ENCODE measurements at regions not wholly inside any gene's neighbourhood (a gene's known extent, or its start where the extent isn't known, plus 50 kb on each side); places are given as distances from the start of the nearest gene placed in this dataset.

- no peaks in the 10 kb centered on the region for H3K4me1 ChIP-seq (ENCODE audit: insufficient read depth, insufficient read length)
Observed at GRCh38 chr9:24939109-24939850, 393.6 kb upstream of the IZUMO3 start.

GRCh38 chr9:24936117-24936516 is 390.4 kb upstream of the IZUMO3 start:
- Histone ChIP-seq H3K9me3 (ENCODE audit: insufficient read depth, low read length) (no peaks in the 10 kb centered on the region), H3K27me3 (ENCODE audit: insufficient read depth, insufficient read length) (no peaks in the 10 kb centered on the region), H3K4me3 (ENCODE audit: insufficient read length, low read depth) (no peak overlapping the region), H3K36me3 (ENCODE audit: insufficient read depth, insufficient read length, low read length) (no peaks in the 10 kb centered on the region), H3K4me1 (ENCODE audit: insufficient read depth, insufficient read length) (no peaks in the 10 kb centered on the region), H3K9ac (ENCODE audit: insufficient read length, low read depth) (no peak overlapping the region)
- no peak for DNase-seq (ENCODE audit: low read depth, low spot score)
- TF ChIP-seq ZNF274 (IDR thresholded peaks at IDR 0.05; ENCODE audit: low read depth, low read length) (no peak), YY1 (IDR thresholded peaks at IDR 0.05; ENCODE audit: insufficient read depth, insufficient read length) (no peak), SUZ12 (IDR thresholded peaks at IDR 0.05; ENCODE audit: extremely low read depth, insufficient read depth, insufficient read length) (no peak)

More at GRCh38 chr9:24939109-24939850, 393.6 kb upstream of the IZUMO3 start:
- no peak overlapping the region for H3K9ac ChIP-seq (ENCODE audit: insufficient read length, low read depth)
- no peaks in the 10 kb centered on the region for H3K36me3 ChIP-seq (ENCODE audit: insufficient read depth, insufficient read length, low read length)
- no peak for DNase-seq (ENCODE audit: low read depth, low spot score)
- H3K27me3 ChIP-seq (ENCODE audit: insufficient read depth, insufficient read length) = no peaks in the 10 kb centered on the region
- TF ChIP-seq ZNF274 (IDR thresholded peaks at IDR 0.05; ENCODE audit: low read depth, low read length) = no peak
- TF ChIP-seq YY1 (IDR thresholded peaks at IDR 0.05; ENCODE audit: insufficient read depth, insufficient read length) = no peak
- no peak for TF ChIP-seq SUZ12 (IDR thresholded peaks at IDR 0.05; ENCODE audit: extremely low read depth, insufficient read depth, insufficient read length)
- H3K9me3 ChIP-seq (ENCODE audit: insufficient read depth, low read length) = no peaks in the 10 kb centered on the region
- H3K4me3 ChIP-seq (ENCODE audit: insufficient read length, low read depth) = no peak overlapping the region

GRCh38 chr9:24932785-24933184 is 387.1 kb upstream of the IZUMO3 start:
- Histone ChIP-seq H3K9ac (ENCODE audit: insufficient read length, low read depth) (no peak overlapping the region), H3K4me1 (ENCODE audit: insufficient read depth, insufficient read length) (no peaks in the 10 kb centered on the region), H3K36me3 (ENCODE audit: insufficient read depth, insufficient read length, low read length) (no peaks in the 10 kb centered on the region), H3K27me3 (ENCODE audit: insufficient read depth, insufficient read length) (no peaks in the 10 kb centered on the region), H3K4me3 (ENCODE audit: insufficient read length, low read depth) (no peak overlapping the region), H3K9me3 (ENCODE audit: insufficient read depth, low read length) (no peaks in the 10 kb centered on the region)
- no peak for DNase-seq (ENCODE audit: low read depth, low spot score)
- no peak for TF ChIP-seq SUZ12 (IDR thresholded peaks at IDR 0.05; ENCODE audit: extremely low read depth, insufficient read depth, insufficient read length)
- TF ChIP-seq YY1 (IDR thresholded peaks at IDR 0.05; ENCODE audit: insufficient read depth, insufficient read length) = no peak
- no peak for TF ChIP-seq ZNF274 (IDR thresholded peaks at IDR 0.05; ENCODE audit: low read depth, low read length)

- no peaks in the 10 kb centered on the region for H3K9me3 ChIP-seq (ENCODE audit: insufficient read depth, low read length)
- H3K4me1 ChIP-seq (ENCODE audit: insufficient read depth, insufficient read length) = no peaks in the 10 kb centered on the region
- TF ChIP-seq SUZ12 (IDR thresholded peaks at IDR 0.05; ENCODE audit: extremely low read depth, insufficient read depth, insufficient read length) (no peak), YY1 (IDR thresholded peaks at IDR 0.05; ENCODE audit: insufficient read depth, insufficient read length) (no peak), ZNF274 (IDR thresholded peaks at IDR 0.05; ENCODE audit: low read depth, low read length) (no peak)
- H3K36me3 ChIP-seq (ENCODE audit: insufficient read depth, insufficient read length, low read length) = no peaks in the 10 kb centered on the region
- H3K4me3 ChIP-seq (ENCODE audit: insufficient read length, low read depth) = no peak overlapping the region
- H3K9ac ChIP-seq (ENCODE audit: insufficient read length, low read depth) = no peak overlapping the region
- no peak for DNase-seq (ENCODE audit: low read depth, low spot score)
- H3K27me3 ChIP-seq (ENCODE audit: insufficient read depth, insufficient read length) = no peaks in the 10 kb centered on the region
Observed at GRCh38 chr9:24931894-24932293, 386.2 kb upstream of the IZUMO3 start.

GRCh38 chr9:24912767-24913166 is 367.1 kb upstream of the IZUMO3 start:
- Histone ChIP-seq H3K36me3 (ENCODE audit: insufficient read depth, insufficient read length, low read length) (no peaks in the 10 kb centered on the region), H3K9me3 (ENCODE audit: insufficient read depth, low read length) (no peaks in the 10 kb centered on the region), H3K4me3 (ENCODE audit: insufficient read length, low read depth) (no peak overlapping the region), H3K27me3 (ENCODE audit: insufficient read depth, insufficient read length) (no peaks in the 10 kb centered on the region), H3K9ac (ENCODE audit: insufficient read length, low read depth) (no peak overlapping the region), H3K4me1 (ENCODE audit: insufficient read depth, insufficient read length) (no peaks in the 10 kb centered on the region)
- no peak for DNase-seq (ENCODE audit: low read depth, low spot score)
- TF ChIP-seq YY1 (IDR thresholded peaks at IDR 0.05; ENCODE audit: insufficient read depth, insufficient read length) = no peak

- no peaks in the 10 kb centered on the region for H3K4me1 ChIP-seq (ENCODE audit: insufficient read depth, insufficient read length)
- no peak overlapping the region for H3K4me3 ChIP-seq (ENCODE audit: insufficient read length, low read depth)
- no peak for TF ChIP-seq YY1 (IDR thresholded peaks at IDR 0.05; ENCODE audit: insufficient read depth, insufficient read length)
- TF ChIP-seq SUZ12 (IDR thresholded peaks at IDR 0.05; ENCODE audit: extremely low read depth, insufficient read depth, insufficient read length) = no peak
- no peak for TF ChIP-seq ZNF274 (IDR thresholded peaks at IDR 0.05; ENCODE audit: low read depth, low read length)
- H3K27me3 ChIP-seq (ENCODE audit: insufficient read depth, insufficient read length) = no peaks in the 10 kb centered on the region
- no peak for DNase-seq (ENCODE audit: low read depth, low spot score)
- H3K9ac ChIP-seq (ENCODE audit: insufficient read length, low read depth) = no peak overlapping the region
- H3K36me3 ChIP-seq (ENCODE audit: insufficient read depth, insufficient read length, low read length) = no peaks in the 10 kb centered on the region
- no peaks in the 10 kb centered on the region for H3K9me3 ChIP-seq (ENCODE audit: insufficient read depth, low read length)
Observed at GRCh38 chr9:24901319-24901718, 355.6 kb upstream of the IZUMO3 start.

GRCh38 chr9:24900179-24900578 is 354.5 kb upstream of the IZUMO3 start:
- Histone ChIP-seq H3K4me1 (ENCODE audit: insufficient read depth, insufficient read length) (no peaks in the 10 kb centered on the region), H3K27me3 (ENCODE audit: insufficient read depth, insufficient read length) (no peaks in the 10 kb centered on the region), H3K9me3 (ENCODE audit: insufficient read depth, low read length) (no peaks in the 10 kb centered on the region), H3K36me3 (ENCODE audit: insufficient read depth, insufficient read length, low read length) (no peaks in the 10 kb centered on the region), H3K4me3 (ENCODE audit: insufficient read length, low read depth) (no peak overlapping the region), H3K9ac (ENCODE audit: insufficient read length, low read depth) (no peak overlapping the region)
- no peak for DNase-seq (ENCODE audit: low read depth, low spot score)
- no peak for TF ChIP-seq SUZ12 (IDR thresholded peaks at IDR 0.05; ENCODE audit: extremely low read depth, insufficient read depth, insufficient read length)
- TF ChIP-seq YY1 (IDR thresholded peaks at IDR 0.05; ENCODE audit: insufficient read depth, insufficient read length) = no peak
- TF ChIP-seq ZNF274 (IDR thresholded peaks at IDR 0.05; ENCODE audit: low read depth, low read length) = no peak
